Panc1 (cell line): ENCODE measurements at regions not wholly inside any gene's neighbourhood (a gene's known extent, or its start where the extent isn't known, plus 50 kb on each side); places are given as distances from the start of the nearest gene placed in this dataset.

Experiments used
- POLR2AphosphoS5 ChIP-seq: IDR thresholded peaks from 2 replicates; pipeline ENCODE4 v1.6.1; 2012; ENCODE audit warnings: mild to moderate bottlenecking, low read depth, low read length, moderate library complexity
- SIN3A ChIP-seq: IDR thresholded peaks from 2 replicates; pipeline ENCODE4 v1.6.1; 2012; ENCODE audit warnings: low read depth, mild to moderate bottlenecking, low read length, moderate library complexity, borderline replicate concordance; ENCODE audit not compliant: insufficient read depth
- TCF7L2 ChIP-seq: IDR thresholded peaks from 2 replicates; pipeline ENCODE4 v1.6.1; 2011; ENCODE audit warnings: mild to moderate bottlenecking, low read depth, low read length, inconsistent platforms
- TF ChIP-seq, protein P1 (sequence below): fragments of 450-650 bp; IDR thresholded peaks from 2 replicates; pipeline ENCODE4 v1.5.1; 2017; ENCODE audit warnings: mild to moderate bottlenecking
- TF ChIP-seq, protein P2 (sequence below), 2 experiments: IDR thresholded peaks; 2 replicates each; pipeline ENCODE4 v1.6.1; 2011 to 2012; ENCODE audit warnings: low read depth in 2 of 2, control low read depth in 1 of 2, low read length in 1 of 2, mild to moderate bottlenecking in 1 of 2, moderate library complexity in 1 of 2; ENCODE audit not compliant: insufficient read depth in 1 of 2

DNA sequence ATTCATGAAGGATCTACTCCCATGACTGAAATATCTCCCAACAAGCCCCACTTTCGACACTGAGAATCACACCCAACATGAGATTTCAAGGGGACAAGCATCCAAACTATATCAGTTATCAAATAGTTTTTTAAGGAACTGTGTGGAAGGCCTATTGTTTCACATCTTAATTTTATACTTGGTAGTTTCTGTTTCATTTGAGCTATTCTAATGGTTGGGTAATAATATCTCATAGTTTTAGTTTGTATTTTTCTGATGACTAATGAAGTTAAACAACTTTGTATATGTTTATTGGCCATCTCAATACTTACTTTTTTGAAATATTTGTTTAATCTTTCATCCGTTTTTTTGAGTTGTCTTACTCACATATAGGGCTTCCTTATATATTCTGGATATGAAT is 135.0 kb downstream of the SCG2 start:
- TF ChIP-seq, protein P1, sequence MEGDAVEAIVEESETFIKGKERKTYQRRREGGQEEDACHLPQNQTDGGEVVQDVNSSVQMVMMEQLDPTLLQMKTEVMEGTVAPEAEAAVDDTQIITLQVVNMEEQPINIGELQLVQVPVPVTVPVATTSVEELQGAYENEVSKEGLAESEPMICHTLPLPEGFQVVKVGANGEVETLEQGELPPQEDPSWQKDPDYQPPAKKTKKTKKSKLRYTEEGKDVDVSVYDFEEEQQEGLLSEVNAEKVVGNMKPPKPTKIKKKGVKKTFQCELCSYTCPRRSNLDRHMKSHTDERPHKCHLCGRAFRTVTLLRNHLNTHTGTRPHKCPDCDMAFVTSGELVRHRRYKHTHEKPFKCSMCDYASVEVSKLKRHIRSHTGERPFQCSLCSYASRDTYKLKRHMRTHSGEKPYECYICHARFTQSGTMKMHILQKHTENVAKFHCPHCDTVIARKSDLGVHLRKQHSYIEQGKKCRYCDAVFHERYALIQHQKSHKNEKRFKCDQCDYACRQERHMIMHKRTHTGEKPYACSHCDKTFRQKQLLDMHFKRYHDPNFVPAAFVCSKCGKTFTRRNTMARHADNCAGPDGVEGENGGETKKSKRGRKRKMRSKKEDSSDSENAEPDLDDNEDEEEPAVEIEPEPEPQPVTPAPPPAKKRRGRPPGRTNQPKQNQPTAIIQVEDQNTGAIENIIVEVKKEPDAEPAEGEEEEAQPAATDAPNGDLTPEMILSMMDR: no peak
- no peak for TF ChIP-seq POLR2AphosphoS5
- TF ChIP-seq, protein P2, sequence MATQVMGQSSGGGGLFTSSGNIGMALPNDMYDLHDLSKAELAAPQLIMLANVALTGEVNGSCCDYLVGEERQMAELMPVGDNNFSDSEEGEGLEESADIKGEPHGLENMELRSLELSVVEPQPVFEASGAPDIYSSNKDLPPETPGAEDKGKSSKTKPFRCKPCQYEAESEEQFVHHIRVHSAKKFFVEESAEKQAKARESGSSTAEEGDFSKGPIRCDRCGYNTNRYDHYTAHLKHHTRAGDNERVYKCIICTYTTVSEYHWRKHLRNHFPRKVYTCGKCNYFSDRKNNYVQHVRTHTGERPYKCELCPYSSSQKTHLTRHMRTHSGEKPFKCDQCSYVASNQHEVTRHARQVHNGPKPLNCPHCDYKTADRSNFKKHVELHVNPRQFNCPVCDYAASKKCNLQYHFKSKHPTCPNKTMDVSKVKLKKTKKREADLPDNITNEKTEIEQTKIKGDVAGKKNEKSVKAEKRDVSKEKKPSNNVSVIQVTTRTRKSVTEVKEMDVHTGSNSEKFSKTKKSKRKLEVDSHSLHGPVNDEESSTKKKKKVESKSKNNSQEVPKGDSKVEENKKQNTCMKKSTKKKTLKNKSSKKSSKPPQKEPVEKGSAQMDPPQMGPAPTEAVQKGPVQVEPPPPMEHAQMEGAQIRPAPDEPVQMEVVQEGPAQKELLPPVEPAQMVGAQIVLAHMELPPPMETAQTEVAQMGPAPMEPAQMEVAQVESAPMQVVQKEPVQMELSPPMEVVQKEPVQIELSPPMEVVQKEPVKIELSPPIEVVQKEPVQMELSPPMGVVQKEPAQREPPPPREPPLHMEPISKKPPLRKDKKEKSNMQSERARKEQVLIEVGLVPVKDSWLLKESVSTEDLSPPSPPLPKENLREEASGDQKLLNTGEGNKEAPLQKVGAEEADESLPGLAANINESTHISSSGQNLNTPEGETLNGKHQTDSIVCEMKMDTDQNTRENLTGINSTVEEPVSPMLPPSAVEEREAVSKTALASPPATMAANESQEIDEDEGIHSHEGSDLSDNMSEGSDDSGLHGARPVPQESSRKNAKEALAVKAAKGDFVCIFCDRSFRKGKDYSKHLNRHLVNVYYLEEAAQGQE (IDR thresholded peaks at IDR 0.05; ENCODE audit: insufficient read depth in 1 of 2, low read depth in 2 of 2, low read length in 1 of 2): no peak
- no peak for TF ChIP-seq TCF7L2
- no peak for TF ChIP-seq SIN3A
